IMR-90 (cell line): ENCODE measurements at regions not wholly inside any gene's neighbourhood (a gene's known extent, or its start where the extent isn't known, plus 50 kb on each side); places are given as distances from the start of the nearest gene placed in this dataset.

Experiments used
- ATAC-seq: fragments of 200-7000 bp; cut with Tn5 transposase; 2 replicates; pipeline ENCODE4 v1.9.1; 2020; ENCODE audit warnings: low read depth, mild to moderate bottlenecking, moderate library complexity
- BruUV-seq: library from RNA; stranded (reverse); fragments of 400-500 nt; replicated peaks from 2 replicates; lab custom pipeline; 2021; lab: Mats Ljungman, UMichigan
- CTCF ChIA-PET: fragments of 300-600 bp; formaldehyde crosslinking; extraction: SDS; loops from one replicate; lab custom pipeline; 2021; ENCODE audit warnings: antibody characterized with exemption; lab: Yijun Ruan, JAX
- POLR2A ChIA-PET: fragments of 300-600 bp; sonication (Branson Sonifier 250); formaldehyde crosslinking; loops from one replicate; lab custom pipeline; 2022; ENCODE audit warnings: antibody characterized with exemption; ENCODE audit not compliant: unreplicated experiment; lab: Charles Lee
- DNase-seq: peaks from one replicate; pipeline ENCODE4 v3.0.0; 2013
- H2AFZ ChIP-seq: replicated peaks from 2 replicates; pipeline ENCODE3; 2013; ENCODE audit warnings: low read length, mild to moderate bottlenecking; ENCODE audit not compliant: poor library complexity
- H2AK5ac ChIP-seq: 2 replicates; pipeline ENCODE4 v1.6.1; 2013; ENCODE audit warnings: low read depth, low read length, inconsistent platforms
- H2AK9ac ChIP-seq: replicated peaks from 2 replicates; pipeline ENCODE3; 2013; ENCODE audit warnings: mild to moderate bottlenecking, low read depth, low read length, moderate library complexity; ENCODE audit not compliant: poor library complexity
- H2BK120ac ChIP-seq: 2 replicates; pipeline ENCODE4 v1.6.1; 2013; ENCODE audit warnings: low read depth, low read length, inconsistent platforms
- H2BK15ac ChIP-seq: 3 replicates; pipeline ENCODE4 v1.6.1; 2013; ENCODE audit warnings: low read depth, low read length, inconsistent platforms
- H2BK20ac ChIP-seq: 2 replicates; pipeline ENCODE4 v1.6.1; 2013; ENCODE audit warnings: low read depth, mild to moderate bottlenecking, inconsistent platforms, low read length, moderate library complexity
- H2BK5ac ChIP-seq: 2 replicates; pipeline ENCODE4 v1.6.1; 2013; ENCODE audit warnings: mild to moderate bottlenecking, low read depth, low read length, inconsistent platforms; ENCODE audit not compliant: poor library complexity, severe bottlenecking
- H3K14ac ChIP-seq: replicated peaks from 2 replicates; pipeline ENCODE4 v1.6.1; 2013; ENCODE audit warnings: low read depth, low read length, inconsistent platforms
- H3K18ac ChIP-seq: 2 replicates; pipeline ENCODE4 v1.6.1; 2013; ENCODE audit warnings: low read depth, low read length, control low read depth
- H3K23ac ChIP-seq: 2 replicates; pipeline ENCODE4 v1.6.1; 2013; ENCODE audit warnings: low read depth, low read length, inconsistent platforms
- H3K27ac ChIP-seq: 2 replicates; pipeline ENCODE4 v1.5.1; 2013; ENCODE audit warnings: mild to moderate bottlenecking, control low read depth, low read length; ENCODE audit not compliant: insufficient read depth
- H3K27me3 ChIP-seq: 2 replicates; pipeline ENCODE4 v1.6.1; 2013; ENCODE audit warnings: low read length; ENCODE audit not compliant: control insufficient read depth, insufficient read depth
- H3K36me3 ChIP-seq: 2 replicates; pipeline ENCODE4 v1.6.1; 2013; ENCODE audit warnings: low read length, mixed read lengths; ENCODE audit not compliant: control insufficient read depth, insufficient read depth
- H3K4ac ChIP-seq: 2 replicates; pipeline ENCODE4 v1.6.1; 2013; ENCODE audit warnings: low read depth, low read length, inconsistent platforms
- H3K4me1 ChIP-seq: 2 replicates; pipeline ENCODE4 v1.6.1; 2013; ENCODE audit warnings: low read length, mixed read lengths; ENCODE audit not compliant: control insufficient read depth, insufficient read depth
- H3K4me2 ChIP-seq: 2 replicates; pipeline ENCODE4 v1.6.1; 2013; ENCODE audit warnings: low read depth, mild to moderate bottlenecking, control low read depth, low read length, moderate library complexity
- H3K4me3 ChIP-seq: 2 replicates; pipeline ENCODE4 v1.5.1; 2013; ENCODE audit warnings: low read depth, mild to moderate bottlenecking, control low read depth, low read length, moderate library complexity; ENCODE audit not compliant: insufficient read depth
- H3K56ac ChIP-seq: 2 replicates; pipeline ENCODE4 v1.6.1; 2013; ENCODE audit warnings: low read length, inconsistent platforms; ENCODE audit not compliant: insufficient read depth; ENCODE audit errors: extremely low read depth
- H3K79me1 ChIP-seq, 2 experiments: 2 replicates each; pipeline ENCODE4 v1.6.1; 2013; ENCODE audit warnings: low read length in 2 of 2, inconsistent platforms in 1 of 2, low read depth in 1 of 2
- H3K9ac ChIP-seq: 2 replicates; pipeline ENCODE4 v1.6.1; 2013; ENCODE audit warnings: low read depth, low read length, control low read depth
- H3K9me1 ChIP-seq: 2 replicates; pipeline ENCODE4 v1.6.1; 2013; ENCODE audit warnings: low read length, inconsistent platforms; ENCODE audit not compliant: insufficient read depth
- H3K9me3 ChIP-seq: 2 replicates; pipeline ENCODE4 v1.6.1; 2013; ENCODE audit warnings: low read length; ENCODE audit not compliant: control insufficient read depth, insufficient read depth
- H4K20me1 ChIP-seq: 2 replicates; pipeline ENCODE4 v1.6.1; 2013; ENCODE audit warnings: low read length, inconsistent platforms; ENCODE audit not compliant: insufficient read depth
- H4K5ac ChIP-seq: 2 replicates; pipeline ENCODE4 v1.6.1; 2013; ENCODE audit warnings: mild to moderate bottlenecking, low read depth, low read length, control low read depth
- H4K8ac ChIP-seq, 2 experiments: 2 replicates each; pipeline ENCODE4 v1.6.1; 2013; ENCODE audit warnings: low read depth in 2 of 2, low read length in 2 of 2, control low read depth in 1 of 2, inconsistent platforms in 1 of 2
- H4K91ac ChIP-seq: 2 replicates; pipeline ENCODE4 v1.6.1; 2013; ENCODE audit warnings: low read depth, low read length, inconsistent platforms; ENCODE audit not compliant: insufficient read depth
- CEBPB ChIP-seq: IDR thresholded peaks from 2 replicates; pipeline ENCODE4 v1.6.1; 2012; ENCODE audit warnings: low read depth, low read length, improper control_type of control experiment
- CHD1 ChIP-seq: IDR thresholded peaks from 2 replicates; pipeline ENCODE4 v1.6.1; 2012; ENCODE audit warnings: low read depth, low read length, improper control_type of control experiment
- FOS ChIP-seq: fragments of 150-350 bp; IDR thresholded peaks from 2 replicates; pipeline ENCODE4 v1.6.1; 2016; ENCODE audit warnings: low read depth, low read length
- MAZ ChIP-seq: IDR thresholded peaks from 2 replicates; pipeline ENCODE4 v1.6.1; 2012; ENCODE audit warnings: low read depth, mild to moderate bottlenecking, low read length, improper control_type of control experiment, moderate library complexity, borderline replicate concordance
- NFE2L2 ChIP-seq: fragments of 150-350 bp; IDR thresholded peaks from 2 replicates; pipeline ENCODE4 v1.6.1; 2016; ENCODE audit warnings: low read depth, mild to moderate bottlenecking, low read length
- RAD21 ChIP-seq: IDR thresholded peaks from 2 replicates; pipeline ENCODE4 v1.6.1; 2012; ENCODE audit warnings: low read length, improper control_type of control experiment
- RFX5 ChIP-seq: IDR thresholded peaks from 2 replicates; pipeline ENCODE4 v1.8.0; 2012; ENCODE audit warnings: low read depth, mild to moderate bottlenecking, low read length, moderate library complexity
- SMC3 ChIP-seq: fragments of 150-350 bp; IDR thresholded peaks from 2 replicates; pipeline ENCODE4 v1.6.1; 2016; ENCODE audit warnings: low read depth, mild to moderate bottlenecking, antibody characterized with exemption, low read length, moderate library complexity
- dilution Hi-C: fragments of 300-500 bp; cut with HindIII; formaldehyde crosslinking; loops from one replicate; pipeline ENCODE4 v1.14.3; 2018; ENCODE audit warnings: low sequenced_read_pairs; ENCODE audit not compliant: unreplicated experiment
- in situ Hi-C: fragments of 300-500 bp; cut with MboI; formaldehyde crosslinking; loops from 3 replicates; pipeline ENCODE4 v1.14.3; 2019; ENCODE audit warnings: low sequenced_read_pairs, inconsistent platforms, mixed read lengths
- intact Hi-C: fragments of 100-400 bp; cut with micrococcal nuclease; formaldehyde crosslinking; loops from 2 replicates; pipeline ENCODE4 v1.10.0; 2022
- TF ChIP-seq, protein P1 (sequence below): fragments of 150-350 bp; IDR thresholded peaks from 2 replicates; pipeline ENCODE4 v1.6.1; 2017; ENCODE audit warnings: mild to moderate bottlenecking, antibody characterized with exemption, low read length, low read depth

- ChIA-PET CTCF (no interaction called here), POLR2A (no interaction called here)
- Histone ChIP-seq H3K4ac (no peak overlapping the region), H3K56ac (no peak overlapping the region), H4K91ac (no peak overlapping the region), H3K4me3 (no peak overlapping the region), H4K20me1 (no peaks in the 10 kb centered on the region), H3K9ac (no peak overlapping the region), H3K4me1 (no peaks in the 10 kb centered on the region), H3K9me1 (no peaks in the 10 kb centered on the region), H3K14ac (no peak overlapping the region), H2BK20ac (no peak overlapping the region), H3K18ac (no peak overlapping the region), H3K4me2 (no peak overlapping the region), H2AK5ac (no peak overlapping the region), H3K27ac (no peak overlapping the region), H4K8ac (no peak overlapping the region), H2BK15ac (no peak overlapping the region), H3K36me3 (no peaks in the 10 kb centered on the region), H2BK120ac (no peak overlapping the region), H2AFZ (no peak overlapping the region), H3K27me3 (no peaks in the 10 kb centered on the region), H3K79me1 (no peaks in the 10 kb centered on the region), H4K5ac (no peak overlapping the region), H2BK5ac (no peak overlapping the region), H2AK9ac (no peak overlapping the region), H3K9me3 (peaks cover 3% of the 10 kb centered on the region; the same call in 1 of the 2 replicates), H3K23ac (no peak overlapping the region)
- TF ChIP-seq FOS (no peak), SMC3 (no peak), RAD21 (no peak), CHD1 (no peak), MAZ (no peak), CEBPB (no peak), RFX5 (no peak), NFE2L2 (no peak)
- TF ChIP-seq, protein P1, sequence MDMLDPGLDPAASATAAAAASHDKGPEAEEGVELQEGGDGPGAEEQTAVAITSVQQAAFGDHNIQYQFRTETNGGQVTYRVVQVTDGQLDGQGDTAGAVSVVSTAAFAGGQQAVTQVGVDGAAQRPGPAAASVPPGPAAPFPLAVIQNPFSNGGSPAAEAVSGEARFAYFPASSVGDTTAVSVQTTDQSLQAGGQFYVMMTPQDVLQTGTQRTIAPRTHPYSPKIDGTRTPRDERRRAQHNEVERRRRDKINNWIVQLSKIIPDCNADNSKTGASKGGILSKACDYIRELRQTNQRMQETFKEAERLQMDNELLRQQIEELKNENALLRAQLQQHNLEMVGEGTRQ = no peak
- no peak for DNase-seq
- no TSS peak for BruUV-seq
- no peak for ATAC-seq
- intact Hi-C loops (no loop called here), in situ Hi-C loops (no loop called here), dilution Hi-C loops (no loop called here)
These were observed 475.3 kb downstream of the RIT2 start for GRCh38 chr18:42640160-42640559.
